EL (cell line): ENCODE measurements at regions not wholly inside any gene's neighbourhood (a gene's known extent, or its start where the extent isn't known, plus 50 kb on each side); places are given as distances from the start of the nearest gene placed in this dataset.
"Not testable (repeated sequence)": the region's sequence is repeated elsewhere in the genome, so short reads cannot be mapped to it uniquely, and the experiment has no call there.

ENCODE experiments used
- DNase-seq: peaks from one replicate; pipeline ENCODE4 v3.0.0-alpha.2; 2016

- peak; percentile 40 for DNase-seq
Measured at GRCh38 chr5:126139086-126139485, 284.1 kb upstream of the GRAMD2B start.

- peak; percentile 70 for DNase-seq
Measured at GRCh38 chr5:126139773-126140172, 283.4 kb upstream of the GRAMD2B start.

- DNase-seq, result no peak
Measured at GRCh38 chr5:126143622-126144021, 279.6 kb upstream of the GRAMD2B start.

GRCh38 chr5:126150319-126150718, 272.9 kb upstream of the GRAMD2B start:
- not testable (repeated sequence) for DNase-seq

- DNase-seq, result not testable (repeated sequence)
Measured at GRCh38 chr5:126155298-126155697, 267.9 kb upstream of the GRAMD2B start.

GRCh38 chr5:126166368-126166767, 256.8 kb upstream of the GRAMD2B start:
- DNase-seq, result no peak

- no peak for DNase-seq
Measured at GRCh38 chr5:126168785-126169184, 254.4 kb upstream of the GRAMD2B start.

GRCh38 chr5:126171916-126172315, 251.3 kb upstream of the GRAMD2B start:
- DNase-seq, result no peak

- no peak for DNase-seq
Measured at GRCh38 chr5:126172812-126173211, 250.4 kb upstream of the GRAMD2B start.

GRCh38 chr5:126178521-126178920, 244.7 kb upstream of the GRAMD2B start:
- no peak for DNase-seq

- DNase-seq, result no peak
Measured at GRCh38 chr5:126182971-126183695, 240.1 kb upstream of the GRAMD2B start.

- no peak for DNase-seq
Measured at GRCh38 chr5:126184474-126184873, 238.7 kb upstream of the GRAMD2B start.

GRCh38 chr5:126186210-126186609, 237.0 kb upstream of the GRAMD2B start:
- no peak for DNase-seq

- no peak for DNase-seq
Measured at GRCh38 chr5:126188804-126189203, 234.4 kb upstream of the GRAMD2B start.

GRCh38 chr5:126189231-126189630, 234.0 kb upstream of the GRAMD2B start:
- no peak for DNase-seq

GRCh38 chr5:126189862-126190261, 233.3 kb upstream of the GRAMD2B start:
- DNase-seq, result no peak

- DNase-seq, result no peak
Measured at GRCh38 chr5:126192226-126192625, 231.0 kb upstream of the GRAMD2B start.

- DNase-seq, result no peak
Measured at GRCh38 chr5:126195410-126196100, 227.7 kb upstream of the GRAMD2B start.

- DNase-seq, result no peak
Measured at GRCh38 chr5:126198531-126198930, 224.7 kb upstream of the GRAMD2B start.

- DNase-seq, result no peak
Measured at GRCh38 chr5:126199467-126199866, 223.7 kb upstream of the GRAMD2B start.

- DNase-seq, result no peak
Measured at GRCh38 chr5:126208691-126209090, 214.5 kb upstream of the GRAMD2B start.

- no peak for DNase-seq
Measured at GRCh38 chr5:126210955-126211354, 212.3 kb upstream of the GRAMD2B start.

GRCh38 chr5:126219616-126220015, 203.6 kb upstream of the GRAMD2B start:
- DNase-seq, result no peak

GRCh38 chr5:126220725-126221124, 202.5 kb upstream of the GRAMD2B start:
- DNase-seq, result no peak

GRCh38 chr5:126228934-126229333, 194.3 kb upstream of the GRAMD2B start:
- DNase-seq, result no peak
